CD4-positive, alpha-beta memory T cell (primary cell): ENCODE measurements at regions not wholly inside any gene's neighbourhood (a gene's known extent, or its start where the extent isn't known, plus 50 kb on each side); places are given as distances from the start of the nearest gene placed in this dataset.
A peak's percentile ranks its signal among the peaks of the same experiment; 100 is the strongest.

Experiments used
- CTCF ChIA-PET: fragments of 350-600 bp; sonication (Branson Sonifier 250); formaldehyde crosslinking; loops from one replicate; lab custom pipeline; 2021; ENCODE audit warnings: inconsistent platforms; ENCODE audit not compliant: partially characterized antibody; lab: Charles Lee
- POLR2A ChIA-PET: fragments of 350-600 bp; sonication (Branson Sonifier 250); formaldehyde crosslinking; loops from one replicate; lab custom pipeline; 2021; ENCODE audit not compliant: partially characterized antibody; lab: Charles Lee
- DNase-seq, 5 donors: peaks; one replicate each; pipeline versions ENCODE4 v3.0.0 to v3.0.0-alpha.2; 2020 to 2022; ENCODE audit warnings: mixed read lengths in 1 of 5
- H3K27ac ChIP-seq: one replicate; pipeline ENCODE4 v1.7.0; 2013; ENCODE audit warnings: low read depth, low read length
- H3K27me3 ChIP-seq: 2 replicates; pipeline ENCODE4 v1.7.0; 2013; ENCODE audit warnings: mild to moderate bottlenecking, low read length, moderate library complexity; ENCODE audit not compliant: insufficient read depth
- H3K36me3 ChIP-seq: 2 replicates; pipeline ENCODE4 v1.7.0; 2013; ENCODE audit warnings: mild to moderate bottlenecking, low read length, moderate library complexity; ENCODE audit not compliant: insufficient read depth
- H3K4me1 ChIP-seq: 2 replicates; pipeline ENCODE4 v1.7.0; 2013; ENCODE audit warnings: mild to moderate bottlenecking, low read length, moderate library complexity; ENCODE audit not compliant: insufficient read depth
- H3K4me3 ChIP-seq, 2 donors: one replicate each; pipeline ENCODE4 v1.7.0; 2013; ENCODE audit warnings: low read length in 2 of 2, mild to moderate bottlenecking in 1 of 2
- H3K9me3 ChIP-seq, 2 donors: one replicate each; pipeline ENCODE4 v1.7.0; 2013; ENCODE audit warnings: low read length in 2 of 2, control low read depth in 1 of 2; ENCODE audit not compliant: control insufficient read depth in 1 of 2
- H3K27ac Mint-ChIP-seq, 7 donors: one replicate each; pipeline ENCODE4 v1.8.0; 2020 to 2021; ENCODE audit warnings: mixed read lengths in 7 of 7, mild to moderate bottlenecking in 6 of 7, inconsistent platforms in 3 of 7, moderate library complexity in 3 of 7
- H3K27me3 Mint-ChIP-seq, 2 donors: one replicate each; pipeline ENCODE4 v1.8.0; 2020 to 2021; ENCODE audit warnings: mixed read lengths in 2 of 2
- H3K36me3 Mint-ChIP-seq, 2 donors: one replicate each; pipeline ENCODE4 v1.8.0; 2020 to 2021; ENCODE audit warnings: mixed read lengths in 2 of 2, inconsistent platforms in 1 of 2, mild to moderate bottlenecking in 1 of 2
- H3K4me1 Mint-ChIP-seq, 4 donors: one replicate each; pipeline ENCODE4 v1.8.0; 2020 to 2021; ENCODE audit warnings: mixed read lengths in 4 of 4, mild to moderate bottlenecking in 1 of 4
- H3K4me3 Mint-ChIP-seq, 8 donors: one replicate each; pipeline ENCODE4 v1.8.0; 2020 to 2021; ENCODE audit warnings: mixed read lengths in 8 of 8, mild to moderate bottlenecking in 7 of 8, moderate library complexity in 6 of 8, inconsistent platforms in 3 of 8
- H3K9me3 Mint-ChIP-seq, 8 donors: one replicate each; pipeline ENCODE4 v1.8.0; 2020 to 2021; ENCODE audit warnings: mixed read lengths in 8 of 8, mild to moderate bottlenecking in 5 of 8, inconsistent platforms in 3 of 8, moderate library complexity in 1 of 8
- intact Hi-C: fragments of 100-400 bp; cut with micrococcal nuclease; formaldehyde crosslinking; loops from one replicate; pipeline ENCODE4 v1.15.1; 2023

- H3K9me3 ChIP-seq, result no peaks in the 10 kb centered on the region
- intact Hi-C loops, result no loop called here
- Mint-ChIP-seq H3K4me1 (peaks cover 0 to 1% (median 0%) of the 10 kb centered on the region in 4 donors), H3K9me3 (no peaks in the 10 kb centered on the region), H3K27me3 (peaks cover 2% of the 10 kb centered on the region in 2 donors), H3K36me3 (no peaks in the 10 kb centered on the region), H3K27ac (peak overlapping the region in 1 of 7 donors; percentile 44), H3K4me3 (no peak overlapping the region)
- ChIA-PET CTCF (interaction anchor here (0.6 kb wide), 1 partner anchor 81 kb away, joined by 4 read pairs; no protein-coding TSS in a partner anchor), POLR2A (no interaction called here)
- no peak overlapping the region for H3K4me3 ChIP-seq
- no peaks in the 10 kb centered on the region for H3K27me3 ChIP-seq
- no peak for DNase-seq
- H3K4me1 ChIP-seq, result no peaks in the 10 kb centered on the region
- H3K36me3 ChIP-seq, result no peaks in the 10 kb centered on the region
- H3K27ac ChIP-seq, result no peak overlapping the region
These were observed 497.5 kb upstream of the CITED2 start for GRCh38 chr6:139871803-139872510.

- Histone ChIP-seq H3K27me3 (no peaks in the 10 kb centered on the region), H3K4me3 (no peak overlapping the region), H3K27ac (no peak overlapping the region), H3K4me1 (no peaks in the 10 kb centered on the region), H3K9me3 (no peaks in the 10 kb centered on the region), H3K36me3 (no peaks in the 10 kb centered on the region)
- Mint-ChIP-seq H3K4me1 (peaks cover 0 to 1% (median 0%) of the 10 kb centered on the region in 4 donors), H3K27ac (no peak overlapping the region), H3K9me3 (no peaks in the 10 kb centered on the region), H3K36me3 (no peaks in the 10 kb centered on the region), H3K4me3 (no peak overlapping the region), H3K27me3 (peaks cover 2% of the 10 kb centered on the region in 2 donors)
- POLR2A ChIA-PET, result interaction anchor here (0.6 kb wide), 1 partner anchor 489 kb away, joined by 4 read pairs; no protein-coding TSS in a partner anchor
- CTCF ChIA-PET, result interaction anchor here (0.6 to 1.3 kb wide), 2 partner anchors 11 to 80 kb away, joined by 4 to 5 read pairs; no protein-coding TSS in a partner anchor
- DNase-seq, result no peak
- intact Hi-C loops, result no loop called here
These were observed 496.8 kb upstream of the CITED2 start for GRCh38 chr6:139871165-139871710.

GRCh38 chr6:139868576-139868975 lies 494.1 kb upstream of the CITED2 start:
- H3K27me3 Mint-ChIP-seq, result peaks cover 0 to 5% of the 10 kb centered on the region in 2 donors
- Histone ChIP-seq H3K9me3 (no peaks in the 10 kb centered on the region), H3K27ac (no peak overlapping the region), H3K4me1 (no peaks in the 10 kb centered on the region), H3K27me3 (no peaks in the 10 kb centered on the region), H3K36me3 (no peaks in the 10 kb centered on the region), H3K4me3 (no peak overlapping the region)
- POLR2A ChIA-PET, result no interaction called here
- H3K4me3 Mint-ChIP-seq, result no peak overlapping the region
- intact Hi-C loops, result no loop called here
- peaks cover 0 to 1% (median 0%) of the 10 kb centered on the region in 4 donors for H3K4me1 Mint-ChIP-seq
- no peak overlapping the region for H3K27ac Mint-ChIP-seq
- CTCF ChIA-PET, result no interaction called here
- peaks cover 0 to 3% (median 0%) of the 10 kb centered on the region in 8 donors for H3K9me3 Mint-ChIP-seq
- H3K36me3 Mint-ChIP-seq, result no peaks in the 10 kb centered on the region
- DNase-seq, result no peak

- Mint-ChIP-seq H3K4me1 (no peaks in the 10 kb centered on the region), H3K27ac (no peak overlapping the region), H3K36me3 (no peaks in the 10 kb centered on the region), H3K27me3 (peaks cover 0 to 6% of the 10 kb centered on the region in 2 donors), H3K9me3 (peaks cover 0 to 3% (median 0%) of the 10 kb centered on the region in 8 donors), H3K4me3 (no peak overlapping the region)
- intact Hi-C loops, result no loop called here
- Histone ChIP-seq H3K4me1 (no peaks in the 10 kb centered on the region), H3K4me3 (no peak overlapping the region), H3K27me3 (no peaks in the 10 kb centered on the region), H3K9me3 (no peaks in the 10 kb centered on the region), H3K36me3 (no peaks in the 10 kb centered on the region), H3K27ac (no peak overlapping the region)
- ChIA-PET POLR2A (no interaction called here), CTCF (no interaction called here)
- DNase-seq, result no peak
These were observed 489.5 kb upstream of the CITED2 start for GRCh38 chr6:139863964-139864363.

- no peak overlapping the region for H3K27ac ChIP-seq
- H3K4me1 Mint-ChIP-seq, result no peaks in the 10 kb centered on the region
- H3K4me1 ChIP-seq, result no peaks in the 10 kb centered on the region
- intact Hi-C loops, result no loop called here
- H3K9me3 Mint-ChIP-seq, result peaks cover 0 to 3% (median 0%) of the 10 kb centered on the region in 8 donors
- H3K27me3 Mint-ChIP-seq, result peaks cover 0 to 7% of the 10 kb centered on the region in 2 donors
- no peaks in the 10 kb centered on the region for H3K36me3 ChIP-seq
- DNase-seq, result no peak
- ChIA-PET CTCF (no interaction called here), POLR2A (no interaction called here)
- H3K4me3 Mint-ChIP-seq, result no peak overlapping the region
- no peak overlapping the region for H3K27ac Mint-ChIP-seq
- no peak overlapping the region for H3K4me3 ChIP-seq
- H3K27me3 ChIP-seq, result no peaks in the 10 kb centered on the region
- H3K36me3 Mint-ChIP-seq, result no peaks in the 10 kb centered on the region
- no peaks in the 10 kb centered on the region for H3K9me3 ChIP-seq
These were observed 488.9 kb upstream of the CITED2 start for GRCh38 chr6:139863346-139863745.

GRCh38 chr6:139862311-139862710 lies 487.9 kb upstream of the CITED2 start:
- CTCF ChIA-PET, result no interaction called here
- H3K9me3 ChIP-seq, result no peaks in the 10 kb centered on the region
- POLR2A ChIA-PET, result no interaction called here
- no peak overlapping the region for H3K4me3 ChIP-seq
- H3K4me1 ChIP-seq, result no peaks in the 10 kb centered on the region
- Mint-ChIP-seq H3K27ac (no peak overlapping the region), H3K4me1 (no peaks in the 10 kb centered on the region), H3K4me3 (no peak overlapping the region), H3K9me3 (peaks cover 0 to 3% (median 0%) of the 10 kb centered on the region in 8 donors), H3K36me3 (no peaks in the 10 kb centered on the region), H3K27me3 (peaks cover 0 to 9% of the 10 kb centered on the region in 2 donors)
- intact Hi-C loops, result no loop called here
- H3K27ac ChIP-seq, result no peak overlapping the region
- H3K27me3 ChIP-seq, result no peaks in the 10 kb centered on the region
- DNase-seq, result no peak
- H3K36me3 ChIP-seq, result no peaks in the 10 kb centered on the region

GRCh38 chr6:139860203-139860602 lies 485.8 kb upstream of the CITED2 start:
- Mint-ChIP-seq H3K27ac (no peak overlapping the region), H3K4me1 (no peaks in the 10 kb centered on the region), H3K27me3 (peaks cover 1 to 7% of the 10 kb centered on the region in 2 donors), H3K4me3 (no peak overlapping the region), H3K9me3 (peaks cover 0 to 2% (median 0%) of the 10 kb centered on the region in 8 donors), H3K36me3 (no peaks in the 10 kb centered on the region)
- no peak overlapping the region for H3K27ac ChIP-seq
- ChIA-PET POLR2A (no interaction called here), CTCF (no interaction called here)
- no peak for DNase-seq
- no peaks in the 10 kb centered on the region for H3K27me3 ChIP-seq
- no peaks in the 10 kb centered on the region for H3K36me3 ChIP-seq
- no peaks in the 10 kb centered on the region for H3K9me3 ChIP-seq
- H3K4me3 ChIP-seq, result no peak overlapping the region
- H3K4me1 ChIP-seq, result no peaks in the 10 kb centered on the region
- intact Hi-C loops, result no loop called here
